Vagina (tissue), 2 donors: ENCODE measurements at regions not wholly inside any gene's neighbourhood (a gene's known extent, or its start where the extent isn't known, plus 50 kb on each side); places are given as distances from the start of the nearest gene placed in this dataset.

Experiments
- DNase-seq, 2 donors: peaks; one replicate each; pipeline ENCODE4 v3.0.0-alpha.2; 2017; ENCODE audit errors: extremely low spot score in 2 of 2
- H3K27ac ChIP-seq: fragments of 200-600 bp; sonication (generic); one replicate; pipeline ENCODE4 v1.5.1; 2019
- H3K27me3 ChIP-seq: fragments of 200-600 bp; sonication (generic); one replicate; pipeline ENCODE4 v1.5.1; 2019
- H3K36me3 ChIP-seq, 2 donors: fragments of 200-600 bp; sonication (generic); one replicate each; pipeline ENCODE4 v1.5.1; 2017 to 2019
- H3K4me1 ChIP-seq: fragments of 200-600 bp; sonication (generic); one replicate; pipeline ENCODE4 v1.5.1; 2019
- H3K4me3 ChIP-seq, 2 donors: fragments of 200-600 bp; sonication (generic); 1 replicate in 1 of 2; 2 replicates in 1 of 2; pipeline ENCODE4 v1.5.1; 2016 to 2019
- H3K9me3 ChIP-seq: fragments of 200-600 bp; sonication (generic); one replicate; pipeline ENCODE4 v1.5.1; 2019
- CTCF ChIP-seq, 3 experiments: fragments of 450-650 bp in 2 of 3; fragments of 200-600 bp in 1 of 3; sonication (generic) in 1 of 3; IDR thresholded peaks; one replicate each; pipeline ENCODE4 v1.5.1; 2017 to 2019; ENCODE audit warnings: antibody characterized with exemption in 3 of 3, mild to moderate bottlenecking in 2 of 3, moderate library complexity in 2 of 3
- POLR2A ChIP-seq, 2 donors: fragments of 450-650 bp; IDR thresholded peaks; one replicate each; pipeline ENCODE4 v1.6.1; 2017; ENCODE audit warnings: antibody characterized with exemption in 2 of 2, mild to moderate bottlenecking in 2 of 2, moderate library complexity in 2 of 2
- POLR2AphosphoS5 ChIP-seq, 2 donors: sonication (generic); formaldehyde crosslinking; IDR thresholded peaks; one replicate each; pipeline ENCODE4 v1.9.0; 2017; ENCODE audit warnings: antibody characterized with exemption in 2 of 2, mild to moderate bottlenecking in 2 of 2, low read depth in 1 of 2; ENCODE audit not compliant: insufficient read depth in 1 of 2
- intact Hi-C: fragments of 100-400 bp; cut with DNase I; formaldehyde crosslinking; loops from one replicate; pipeline ENCODE4 v1.15.1; 2023

GRCh38 chr1:226470921-226471866 is 63.3 kb upstream of the PARP1 start:
- DNase-seq: no peak
- intact Hi-C loops: no loop called here
- Histone ChIP-seq H3K9me3 (no peaks in the 10 kb centered on the region), H3K27me3 (no peaks in the 10 kb centered on the region), H3K36me3 (no peaks in the 10 kb centered on the region), H3K4me1 (no peaks in the 10 kb centered on the region), H3K27ac (no peak overlapping the region), H3K4me3 (no peak overlapping the region)
- TF ChIP-seq CTCF (IDR thresholded peaks at IDR 0.05) (no peak), POLR2AphosphoS5 (IDR thresholded peaks at IDR 0.05; ENCODE audit: insufficient read depth in 1 of 2, low read depth in 1 of 2) (no peak), POLR2A (IDR thresholded peaks at IDR 0.05) (no peak)

GRCh38 chr1:226473325-226473724 is 65.4 kb upstream of the PARP1 start:
- Histone ChIP-seq H3K4me1 (no peaks in the 10 kb centered on the region), H3K4me3 (no peak overlapping the region), H3K27me3 (no peaks in the 10 kb centered on the region), H3K27ac (no peak overlapping the region), H3K36me3 (no peaks in the 10 kb centered on the region), H3K9me3 (no peaks in the 10 kb centered on the region)
- no peak for DNase-seq
- intact Hi-C loops: no loop called here
- no peak for TF ChIP-seq CTCF (IDR thresholded peaks at IDR 0.05)
- no peak for TF ChIP-seq POLR2AphosphoS5 (IDR thresholded peaks at IDR 0.05; ENCODE audit: insufficient read depth in 1 of 2, low read depth in 1 of 2)
- TF ChIP-seq POLR2A (IDR thresholded peaks at IDR 0.05): no peak

- no peaks in the 10 kb centered on the region for H3K4me1 ChIP-seq
- no peaks in the 10 kb centered on the region for H3K27me3 ChIP-seq
- no peak overlapping the region for H3K4me3 ChIP-seq
- no peak for TF ChIP-seq POLR2A (IDR thresholded peaks at IDR 0.05)
- TF ChIP-seq CTCF (IDR thresholded peaks at IDR 0.05): no peak
- no peak for TF ChIP-seq POLR2AphosphoS5 (IDR thresholded peaks at IDR 0.05; ENCODE audit: insufficient read depth in 1 of 2, low read depth in 1 of 2)
- H3K9me3 ChIP-seq: no peaks in the 10 kb centered on the region
- no peak overlapping the region for H3K27ac ChIP-seq
- intact Hi-C loops: no loop called here
- H3K36me3 ChIP-seq: no peaks in the 10 kb centered on the region
- no peak for DNase-seq
Observed at GRCh38 chr1:226474041-226474440, 66.1 kb upstream of the PARP1 start.

- no peaks in the 10 kb centered on the region for H3K4me1 ChIP-seq
- H3K27me3 ChIP-seq: no peaks in the 10 kb centered on the region
- intact Hi-C loops: no loop called here
- no peak overlapping the region for H3K27ac ChIP-seq
- no peak for DNase-seq
- no peak overlapping the region for H3K4me3 ChIP-seq
- H3K36me3 ChIP-seq: no peaks in the 10 kb centered on the region
- H3K9me3 ChIP-seq: no peaks in the 10 kb centered on the region
- TF ChIP-seq POLR2AphosphoS5 (IDR thresholded peaks at IDR 0.05; ENCODE audit: insufficient read depth in 1 of 2, low read depth in 1 of 2) (no peak), CTCF (IDR thresholded peaks at IDR 0.05) (no peak), POLR2A (IDR thresholded peaks at IDR 0.05) (no peak)
Observed at GRCh38 chr1:226474443-226475141, 66.7 kb upstream of the PARP1 start.

- Histone ChIP-seq H3K9me3 (no peaks in the 10 kb centered on the region), H3K4me3 (no peak overlapping the region), H3K27me3 (no peaks in the 10 kb centered on the region), H3K4me1 (no peaks in the 10 kb centered on the region), H3K27ac (no peak overlapping the region), H3K36me3 (no peaks in the 10 kb centered on the region)
- no peak for TF ChIP-seq POLR2A (IDR thresholded peaks at IDR 0.05)
- no peak for TF ChIP-seq CTCF (IDR thresholded peaks at IDR 0.05)
- TF ChIP-seq POLR2AphosphoS5 (IDR thresholded peaks at IDR 0.05; ENCODE audit: insufficient read depth in 1 of 2, low read depth in 1 of 2): no peak
- intact Hi-C loops: no loop called here
- DNase-seq: no peak
Observed at GRCh38 chr1:226475142-226475511, 67.2 kb upstream of the PARP1 start.
